Adrenal gland (tissue), 9 donors: ENCODE measurements at regions not wholly inside any gene's neighbourhood (a gene's known extent, or its start where the extent isn't known, plus 50 kb on each side); places are given as distances from the start of the nearest gene placed in this dataset.

Experiments
- DNase-seq, 7 donors: peaks; one replicate each; pipeline ENCODE4 v3.0.0-alpha.2; 2019 to 2020
- H3K27ac ChIP-seq, 5 donors: fragments of 200-600 bp; sonication (generic) in 4 of 5; 1 replicate in 3 of 5; 2 replicates in 2 of 5; pipeline versions ENCODE4 v1.5.1 to v1.8.0; 2016 to 2020; ENCODE audit warnings: mild to moderate bottlenecking in 1 of 5
- H3K27me3 ChIP-seq: fragments of 200-600 bp; 2 replicates; pipeline ENCODE4 v1.8.0; 2021
- H3K36me3 ChIP-seq, 2 donors: fragments of 200-600 bp; replicated peaks in 1 of 2; 1 replicate in 1 of 2; 2 replicates in 1 of 2; pipeline versions ENCODE4 v1.5.1 to v1.8.0; 2018 to 2022
- H3K4me1 ChIP-seq, 2 donors: fragments of 200-600 bp; replicated peaks in 1 of 2; 1 replicate in 1 of 2; 2 replicates in 1 of 2; pipeline versions ENCODE4 v1.5.1 to v1.8.0; 2018 to 2021
- H3K4me3 ChIP-seq, 4 donors: fragments of 200-600 bp; sonication (generic) in 3 of 4; one replicate each; pipeline ENCODE4 v1.5.1; 2016 to 2018
- H3K9me3 ChIP-seq, 3 donors: fragments of 200-600 bp; sonication (generic) in 1 of 3; replicated peaks in 1 of 3; 1 replicate in 2 of 3; 2 replicates in 1 of 3; pipeline versions ENCODE4 v1.5.1 to v1.8.0; 2016 to 2021
- CTCF ChIP-seq, 6 experiments: fragments of 450-650 bp in 4 of 6; fragments of 200-600 bp in 2 of 6; sonication (generic) in 1 of 6; IDR thresholded peaks; 1 replicate in 5 of 6; 2 replicates in 1 of 6; pipeline versions ENCODE4 v1.5.1 to v1.8.0; 2016 to 2021; ENCODE audit warnings: antibody characterized with exemption in 6 of 6, mild to moderate bottlenecking in 2 of 6, moderate library complexity in 1 of 6
- POLR2A ChIP-seq, 2 donors: fragments of 450-650 bp; IDR thresholded peaks; one replicate each; pipeline ENCODE4 v1.6.1; 2017; ENCODE audit warnings: antibody characterized with exemption in 2 of 2, mild to moderate bottlenecking in 2 of 2, moderate library complexity in 1 of 2
- WGBS, 4 donors: extraction: QIAGEN DNeasy Blood & Tissue Kit in 2 of 4; methylation state at CpG; one replicate each; pipeline versions ENCODE4 v1.1.5 to v1.1.7; 2013 to 2017; 5-methylcytosine and 5-hydroxymethylcytosine counted together
- intact Hi-C, 2 donors: fragments of 100-400 bp; cut with DNase I; formaldehyde crosslinking; loops; one replicate each; pipeline versions ENCODE4 v1.14.1 to v1.15.0; 2022 to 2023
- donor health status: healthy with polysubstance abuse.
- donor health status: Bipolar disorder and iron deficiency.
- donor health status: DM: yes; HTN: yes; CAD: no.
- donor health status: DM: no; HTN: no; CAD: no.
- donor health status: DM: no; HTN: no; CAD: no.

- no peak for DNase-seq
- Histone ChIP-seq H3K36me3 (no peaks in the 10 kb centered on the region), H3K27ac (no peak overlapping the region), H3K9me3 (no peaks in the 10 kb centered on the region), H3K4me3 (no peak overlapping the region), H3K4me1 (no peaks in the 10 kb centered on the region), H3K27me3 (no peaks in the 10 kb centered on the region)
- no peak for TF ChIP-seq CTCF (IDR thresholded peaks at IDR 0.05)
- no peak for TF ChIP-seq POLR2A (IDR thresholded peaks at IDR 0.05)
- WGBS, 4 donors, result 75 to 93% (median 84%) methylated on average over 2 of the region's 2 CpGs
- intact Hi-C loops, result no loop called here
Observed at GRCh38 chr1:55538428-55538827, 323.3 kb upstream of the USP24 start.

GRCh38 chr1:55536545-55536865, 321.3 kb upstream of the USP24 start:
- intact Hi-C loops, result no loop called here
- WGBS, 4 donors, result 64 to 83% (median 67%) methylated on average over 2 of the region's 2 CpGs

GRCh38 chr1:55535724-55536544, 320.8 kb upstream of the USP24 start:
- no peak for DNase-seq
- no peaks in the 10 kb centered on the region for H3K9me3 ChIP-seq
- WGBS, 4 donors, result 65 to 77% (median 72%) methylated on average over 4 of the region's 4 CpGs
- intact Hi-C loops, result no loop called here
- no peak for TF ChIP-seq CTCF (IDR thresholded peaks at IDR 0.05)
- TF ChIP-seq POLR2A (IDR thresholded peaks at IDR 0.05), result no peak
- H3K27ac ChIP-seq, result no peak overlapping the region
- H3K27me3 ChIP-seq, result no peaks in the 10 kb centered on the region
- no peaks in the 10 kb centered on the region for H3K36me3 ChIP-seq
- no peaks in the 10 kb centered on the region for H3K4me1 ChIP-seq
- H3K4me3 ChIP-seq, result no peak overlapping the region

More at GRCh38 chr1:55536545-55536865, 321.3 kb upstream of the USP24 start:
- Histone ChIP-seq H3K9me3 (no peaks in the 10 kb centered on the region), H3K4me3 (no peak overlapping the region), H3K27ac (no peak overlapping the region), H3K4me1 (no peaks in the 10 kb centered on the region), H3K27me3 (no peaks in the 10 kb centered on the region), H3K36me3 (no peaks in the 10 kb centered on the region)
- DNase-seq, result no peak
- TF ChIP-seq CTCF (IDR thresholded peaks at IDR 0.05), result no peak
- no peak for TF ChIP-seq POLR2A (IDR thresholded peaks at IDR 0.05)

GRCh38 chr1:55534565-55535121, 319.5 kb upstream of the USP24 start:
- no peaks in the 10 kb centered on the region for H3K36me3 ChIP-seq
- no peak for TF ChIP-seq POLR2A (IDR thresholded peaks at IDR 0.05)
- no peak for TF ChIP-seq CTCF (IDR thresholded peaks at IDR 0.05)
- H3K9me3 ChIP-seq, result no peaks in the 10 kb centered on the region
- H3K4me1 ChIP-seq, result no peaks in the 10 kb centered on the region
- H3K27ac ChIP-seq, result no peak overlapping the region
- 85 to 98% (median 94%) methylated on average over 2 to 3 of the region's 3 CpGs for WGBS, 4 donors
- no peak for DNase-seq
- intact Hi-C loops, result no loop called here
- no peak overlapping the region for H3K4me3 ChIP-seq
- H3K27me3 ChIP-seq, result no peaks in the 10 kb centered on the region
